Type B pancreatic cell (in vitro differentiated cells): ENCODE measurements at regions not wholly inside any gene's neighbourhood (a gene's known extent, or its start where the extent isn't known, plus 50 kb on each side); places are given as distances from the start of the nearest gene placed in this dataset.

Experiments
- DNase-seq: peaks from one replicate; pipeline ENCODE4 v3.0.0; 2021; ENCODE audit warnings: mixed read lengths; ENCODE audit not compliant: unreplicated experiment; ENCODE audit errors: extremely low spot score
- H3K27ac Mint-ChIP-seq: 2 replicates; pipeline ENCODE4 v1.8.0; 2021; ENCODE audit warnings: mild to moderate bottlenecking, mixed read lengths
- H3K27me3 Mint-ChIP-seq: 2 replicates; pipeline ENCODE4 v1.8.0; 2021; ENCODE audit warnings: mixed read lengths
- H3K36me3 Mint-ChIP-seq: 2 replicates; pipeline ENCODE4 v1.8.0; 2021; ENCODE audit warnings: mixed read lengths
- H3K4me1 Mint-ChIP-seq: one replicate; pipeline ENCODE4 v1.8.0; 2021; ENCODE audit warnings: mixed read lengths; ENCODE audit not compliant: unreplicated experiment
- H3K4me3 Mint-ChIP-seq: 2 replicates; pipeline ENCODE4 v1.8.0; 2021; ENCODE audit warnings: mild to moderate bottlenecking, mixed read lengths
- H3K9me3 Mint-ChIP-seq: 2 replicates; pipeline ENCODE4 v1.8.0; 2021; ENCODE audit warnings: mixed read lengths
- TF ChIP-seq, protein P1 (sequence below): fragments of 200-600 bp; sonication (generic); conservative IDR thresholded peaks from 2 replicates; pipeline ENCODE4 v1.5.0; 2021; ENCODE audit warnings: antibody characterized with exemption, mild to moderate bottlenecking

DNA sequence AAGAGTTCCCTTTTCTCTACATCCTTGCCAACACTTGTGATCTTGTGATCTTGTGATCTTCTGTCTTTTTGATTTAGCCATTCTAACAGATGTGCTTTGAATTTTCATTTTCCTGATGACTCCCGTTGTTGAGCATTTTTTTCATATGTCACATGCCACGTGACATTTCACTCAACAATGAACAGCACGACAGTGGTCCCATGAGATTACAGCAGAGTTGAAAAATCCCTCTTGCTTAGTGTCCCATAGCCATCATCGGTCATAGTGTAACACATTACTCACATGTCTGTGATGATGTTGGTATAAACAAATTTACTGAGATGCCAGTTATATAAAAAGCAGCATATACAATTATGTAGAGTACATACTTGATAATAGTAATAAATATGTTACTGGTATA is 256.1 kb upstream of the OBI1 start:
- no peak for DNase-seq
- Mint-ChIP-seq H3K27ac (no peak overlapping the region), H3K4me1 (no peaks in the 10 kb centered on the region), H3K9me3 (no peaks in the 10 kb centered on the region), H3K36me3 (no peaks in the 10 kb centered on the region), H3K4me3 (no peak overlapping the region), H3K27me3 (peaks cover 7% of the 10 kb centered on the region)
- TF ChIP-seq, protein P1, sequence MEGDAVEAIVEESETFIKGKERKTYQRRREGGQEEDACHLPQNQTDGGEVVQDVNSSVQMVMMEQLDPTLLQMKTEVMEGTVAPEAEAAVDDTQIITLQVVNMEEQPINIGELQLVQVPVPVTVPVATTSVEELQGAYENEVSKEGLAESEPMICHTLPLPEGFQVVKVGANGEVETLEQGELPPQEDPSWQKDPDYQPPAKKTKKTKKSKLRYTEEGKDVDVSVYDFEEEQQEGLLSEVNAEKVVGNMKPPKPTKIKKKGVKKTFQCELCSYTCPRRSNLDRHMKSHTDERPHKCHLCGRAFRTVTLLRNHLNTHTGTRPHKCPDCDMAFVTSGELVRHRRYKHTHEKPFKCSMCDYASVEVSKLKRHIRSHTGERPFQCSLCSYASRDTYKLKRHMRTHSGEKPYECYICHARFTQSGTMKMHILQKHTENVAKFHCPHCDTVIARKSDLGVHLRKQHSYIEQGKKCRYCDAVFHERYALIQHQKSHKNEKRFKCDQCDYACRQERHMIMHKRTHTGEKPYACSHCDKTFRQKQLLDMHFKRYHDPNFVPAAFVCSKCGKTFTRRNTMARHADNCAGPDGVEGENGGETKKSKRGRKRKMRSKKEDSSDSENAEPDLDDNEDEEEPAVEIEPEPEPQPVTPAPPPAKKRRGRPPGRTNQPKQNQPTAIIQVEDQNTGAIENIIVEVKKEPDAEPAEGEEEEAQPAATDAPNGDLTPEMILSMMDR = no peak

DNA sequence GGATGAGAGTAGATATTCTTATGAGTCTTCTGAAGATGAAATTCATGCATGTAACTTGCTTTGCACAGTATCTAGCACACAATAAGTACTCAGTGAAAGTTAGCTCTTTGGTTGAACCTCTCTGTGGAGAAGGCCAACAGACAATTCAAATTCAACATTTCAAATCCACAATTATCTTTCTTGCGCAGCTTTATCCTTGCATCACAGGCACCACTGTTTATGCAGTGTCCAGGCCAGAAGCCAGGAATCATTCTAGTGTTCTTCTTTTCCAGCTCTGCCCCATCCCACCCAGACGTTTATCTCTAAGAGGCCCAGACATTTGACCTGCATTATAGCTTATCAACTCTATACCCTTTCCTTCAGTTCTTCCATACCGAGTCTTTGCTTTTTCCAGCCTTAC is 254.7 kb upstream of the OBI1 start:
- no peak overlapping the region for H3K27ac Mint-ChIP-seq
- no peaks in the 10 kb centered on the region for H3K4me1 Mint-ChIP-seq
- H3K27me3 Mint-ChIP-seq = peaks cover 7% of the 10 kb centered on the region
- no peak overlapping the region for H3K4me3 Mint-ChIP-seq
- no peaks in the 10 kb centered on the region for H3K9me3 Mint-ChIP-seq
- DNase-seq = no peak
- TF ChIP-seq, protein P1 = no peak
- no peaks in the 10 kb centered on the region for H3K36me3 Mint-ChIP-seq

DNA sequence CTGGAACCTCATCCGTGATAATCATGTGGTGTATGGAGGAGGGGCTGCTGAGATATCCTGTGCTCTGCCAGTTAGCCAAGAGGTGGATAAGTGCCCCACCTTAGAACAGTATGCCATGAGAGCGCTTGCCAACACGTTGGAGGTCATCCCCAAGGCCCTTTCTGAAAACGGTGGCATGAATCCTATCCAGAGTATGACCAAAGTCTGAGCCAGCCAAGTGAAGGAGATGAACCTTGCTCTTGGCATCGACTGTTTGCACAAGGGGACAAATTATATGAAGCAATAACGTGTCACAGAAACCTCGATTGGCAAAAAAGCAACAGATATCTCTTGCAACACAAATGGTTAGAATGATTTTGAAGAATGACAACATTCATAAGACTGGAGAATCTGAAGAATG is 251.2 kb upstream of the OBI1 start:
- Mint-ChIP-seq H3K27me3 (peaks cover 7% of the 10 kb centered on the region), H3K4me1 (no peaks in the 10 kb centered on the region), H3K4me3 (no peak overlapping the region), H3K27ac (no peak overlapping the region), H3K9me3 (no peaks in the 10 kb centered on the region), H3K36me3 (no peaks in the 10 kb centered on the region)
- TF ChIP-seq, protein P1 = no peak
- no peak for DNase-seq

DNA sequence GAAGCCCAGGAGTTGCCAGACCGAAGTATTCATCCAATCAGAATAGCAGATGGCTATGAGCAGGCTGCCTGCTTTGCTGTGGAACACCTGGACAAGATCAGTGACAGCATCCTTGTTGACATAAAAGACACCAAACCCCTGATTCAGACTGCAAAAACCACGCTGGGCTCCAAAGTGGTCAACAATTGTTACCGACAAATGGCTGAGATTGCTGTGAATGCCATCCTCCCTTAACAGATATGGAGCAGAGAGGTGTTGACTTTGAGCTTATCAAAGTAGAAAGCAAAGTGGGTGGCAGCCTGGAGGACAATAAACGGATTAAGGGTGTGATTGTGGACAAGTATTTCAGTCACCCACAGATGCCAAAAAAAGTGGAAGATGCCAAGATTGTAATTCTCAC is 250.3 kb upstream of the OBI1 start:
- TF ChIP-seq, protein P1 = no peak
- H3K4me3 Mint-ChIP-seq = no peak overlapping the region
- no peaks in the 10 kb centered on the region for H3K4me1 Mint-ChIP-seq
- no peak for DNase-seq
- H3K9me3 Mint-ChIP-seq = no peaks in the 10 kb centered on the region
- H3K27me3 Mint-ChIP-seq = peaks cover 7% of the 10 kb centered on the region
- H3K36me3 Mint-ChIP-seq = no peaks in the 10 kb centered on the region
- no peak overlapping the region for H3K27ac Mint-ChIP-seq

DNA sequence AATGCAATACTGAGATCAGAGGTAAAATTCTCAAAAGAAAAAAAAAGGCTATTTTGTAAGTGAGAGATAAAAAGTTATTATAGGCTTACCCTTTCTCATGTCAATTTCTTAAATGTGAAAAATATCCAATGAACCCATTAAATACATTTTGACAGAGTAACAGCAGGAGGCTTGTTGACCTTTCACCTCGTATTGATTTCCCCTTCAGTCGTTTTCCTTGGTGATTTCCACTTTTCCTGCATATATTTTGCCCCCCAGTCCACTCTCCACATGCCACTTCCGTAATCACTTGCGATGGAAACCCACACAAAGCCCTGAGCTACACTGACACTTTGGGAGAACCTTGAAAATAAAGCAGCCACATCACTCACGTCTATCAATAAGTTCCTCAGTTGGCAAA is 248.1 kb upstream of the OBI1 start:
- TF ChIP-seq, protein P1 = no peak
- Mint-ChIP-seq H3K36me3 (no peaks in the 10 kb centered on the region), H3K4me1 (no peaks in the 10 kb centered on the region), H3K4me3 (no peak overlapping the region), H3K27ac (no peak overlapping the region), H3K27me3 (peaks cover 3% of the 10 kb centered on the region), H3K9me3 (no peaks in the 10 kb centered on the region)
- DNase-seq = no peak

DNA sequence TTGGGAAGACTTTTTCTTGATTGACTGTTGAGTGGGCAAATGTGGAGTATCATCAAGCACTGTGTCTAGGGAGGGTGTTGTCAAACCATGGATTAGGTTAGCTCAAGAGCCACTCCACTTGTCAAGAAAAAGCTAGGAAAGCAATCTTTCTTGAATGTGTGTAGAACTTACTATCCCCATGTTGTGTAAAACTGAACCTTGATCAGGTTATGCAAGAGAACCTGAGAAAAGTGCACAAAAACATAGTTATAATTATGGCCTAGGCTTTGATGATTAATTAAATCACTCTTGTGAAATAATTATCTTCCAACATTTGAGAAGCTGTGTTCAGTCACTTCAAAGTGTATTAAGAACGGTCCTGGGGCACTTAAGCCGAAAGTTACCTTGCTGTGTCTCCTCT is 238.2 kb upstream of the OBI1 start:
- Mint-ChIP-seq H3K4me1 (no peaks in the 10 kb centered on the region), H3K9me3 (no peaks in the 10 kb centered on the region), H3K27me3 (peaks cover 3% of the 10 kb centered on the region), H3K36me3 (no peaks in the 10 kb centered on the region), H3K27ac (no peak overlapping the region), H3K4me3 (no peak overlapping the region)
- TF ChIP-seq, protein P1 = no peak
- no peak for DNase-seq
